Ascending aorta (tissue), 2 donors: ENCODE measurements at regions not wholly inside any gene's neighbourhood (a gene's known extent, or its start where the extent isn't known, plus 50 kb on each side); places are given as distances from the start of the nearest gene placed in this dataset.
"Not testable (repeated sequence)": the region's sequence is repeated elsewhere in the genome, so short reads cannot be mapped to it uniquely, and the experiment has no call there.

ENCODE experiments used
- DNase-seq, 2 donors: peaks; one replicate each; pipeline ENCODE4 v3.0.0-alpha.2; 2019; ENCODE audit warnings: low spot score in 2 of 2
- H3K27ac ChIP-seq, 2 donors: fragments of 200-600 bp; sonication (generic); one replicate each; pipeline ENCODE4 v1.5.1; 2016 to 2017; ENCODE audit warnings: mild to moderate bottlenecking in 1 of 2
- H3K27me3 ChIP-seq: fragments of 200-600 bp; sonication (generic); one replicate; pipeline ENCODE4 v1.5.1; 2017
- H3K36me3 ChIP-seq, 2 donors: fragments of 200-600 bp; sonication (generic); one replicate each; pipeline ENCODE4 v1.5.1; 2016
- H3K4me1 ChIP-seq, 2 donors: fragments of 200-600 bp; sonication (generic); one replicate each; pipeline ENCODE4 v1.5.1; 2016 to 2017; ENCODE audit warnings: mild to moderate bottlenecking in 1 of 2
- H3K4me3 ChIP-seq, 2 donors: fragments of 200-600 bp; sonication (generic); one replicate each; pipeline ENCODE4 v1.5.1; 2016 to 2017; ENCODE audit warnings: mild to moderate bottlenecking in 1 of 2
- H3K9me3 ChIP-seq, 2 donors: fragments of 200-600 bp; sonication (generic); one replicate each; pipeline ENCODE4 v1.5.1; 2016
- intact Hi-C: fragments of 100-400 bp; cut with DNase I; formaldehyde crosslinking; loops from one replicate; pipeline ENCODE4 v1.15.1; 2023
- TF ChIP-seq, protein P1 (sequence below), 3 experiments: fragments of 200-600 bp in 2 of 3; fragments of 450-650 bp in 1 of 3; sonication (generic) in 2 of 3; IDR thresholded peaks; one replicate each; pipeline ENCODE4 v1.5.1; 2016 to 2019; ENCODE audit warnings: antibody characterized with exemption in 3 of 3, mild to moderate bottlenecking in 1 of 3, moderate library complexity in 1 of 3

DNA sequence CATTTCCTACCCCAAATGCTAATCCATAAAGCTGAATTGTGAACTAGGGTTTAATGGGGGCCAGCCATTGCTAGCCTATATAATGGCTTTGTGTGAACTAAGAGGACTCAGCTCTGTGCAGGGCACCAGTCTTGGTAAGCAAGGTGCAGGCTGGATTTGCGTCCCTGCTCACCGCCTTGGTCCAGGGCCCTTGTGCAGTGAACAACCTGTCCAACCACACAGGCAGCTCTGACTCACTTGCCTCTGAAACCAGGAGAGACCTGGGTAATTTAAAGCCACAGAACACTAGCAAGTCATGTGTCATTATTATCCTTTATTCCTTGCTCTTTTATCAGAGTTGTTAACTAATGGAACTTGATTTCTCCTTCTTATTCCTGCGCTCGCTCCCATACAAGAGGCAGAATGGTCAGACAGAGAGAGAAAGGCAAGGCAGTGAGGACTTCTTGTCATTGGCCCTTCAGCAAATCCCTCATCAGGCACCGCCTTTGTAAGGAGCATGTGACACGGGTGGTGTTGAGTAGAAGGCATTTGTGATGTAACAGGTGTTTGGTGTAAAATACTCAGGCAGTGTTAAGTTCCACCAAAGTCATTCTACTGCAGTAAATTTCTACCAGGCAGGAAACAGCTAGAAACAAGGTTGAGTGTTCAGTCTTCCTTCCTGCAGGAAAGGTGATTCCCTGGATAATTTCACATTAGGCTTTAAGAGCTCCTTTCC is 67.3 kb upstream of the OLIG2 start:
- Histone ChIP-seq H3K36me3 (no peaks in the 10 kb centered on the region), H3K4me3 (no peak overlapping the region), H3K27me3 (no peaks in the 10 kb centered on the region), H3K9me3 (no peaks in the 10 kb centered on the region), H3K27ac (no peak overlapping the region), H3K4me1 (no peaks in the 10 kb centered on the region)
- no peak for DNase-seq
- TF ChIP-seq, protein P1, sequence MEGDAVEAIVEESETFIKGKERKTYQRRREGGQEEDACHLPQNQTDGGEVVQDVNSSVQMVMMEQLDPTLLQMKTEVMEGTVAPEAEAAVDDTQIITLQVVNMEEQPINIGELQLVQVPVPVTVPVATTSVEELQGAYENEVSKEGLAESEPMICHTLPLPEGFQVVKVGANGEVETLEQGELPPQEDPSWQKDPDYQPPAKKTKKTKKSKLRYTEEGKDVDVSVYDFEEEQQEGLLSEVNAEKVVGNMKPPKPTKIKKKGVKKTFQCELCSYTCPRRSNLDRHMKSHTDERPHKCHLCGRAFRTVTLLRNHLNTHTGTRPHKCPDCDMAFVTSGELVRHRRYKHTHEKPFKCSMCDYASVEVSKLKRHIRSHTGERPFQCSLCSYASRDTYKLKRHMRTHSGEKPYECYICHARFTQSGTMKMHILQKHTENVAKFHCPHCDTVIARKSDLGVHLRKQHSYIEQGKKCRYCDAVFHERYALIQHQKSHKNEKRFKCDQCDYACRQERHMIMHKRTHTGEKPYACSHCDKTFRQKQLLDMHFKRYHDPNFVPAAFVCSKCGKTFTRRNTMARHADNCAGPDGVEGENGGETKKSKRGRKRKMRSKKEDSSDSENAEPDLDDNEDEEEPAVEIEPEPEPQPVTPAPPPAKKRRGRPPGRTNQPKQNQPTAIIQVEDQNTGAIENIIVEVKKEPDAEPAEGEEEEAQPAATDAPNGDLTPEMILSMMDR (IDR thresholded peaks at IDR 0.05), result no peak
- intact Hi-C loops, result no loop called here

DNA sequence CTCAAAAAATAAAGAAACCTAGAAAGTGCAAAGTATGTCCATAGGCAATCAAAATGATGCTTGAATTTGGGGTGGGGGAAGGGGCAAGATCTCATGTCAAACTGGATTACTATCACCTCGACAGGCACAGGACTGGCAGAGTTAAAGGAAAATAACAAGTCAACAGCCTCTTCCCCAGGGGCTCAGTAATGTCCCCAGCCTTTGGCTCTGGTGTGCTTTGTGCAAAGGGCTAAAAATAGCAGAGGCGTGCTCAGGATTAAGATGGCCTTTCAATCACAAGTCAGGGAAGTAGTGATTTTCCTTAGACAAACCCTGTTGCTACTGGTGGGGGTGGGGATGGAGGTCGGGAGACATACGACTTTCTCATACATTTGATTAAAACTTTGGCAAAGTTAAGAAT is 63.5 kb upstream of the OLIG2 start:
- no peaks in the 10 kb centered on the region for H3K27me3 ChIP-seq

DNA sequence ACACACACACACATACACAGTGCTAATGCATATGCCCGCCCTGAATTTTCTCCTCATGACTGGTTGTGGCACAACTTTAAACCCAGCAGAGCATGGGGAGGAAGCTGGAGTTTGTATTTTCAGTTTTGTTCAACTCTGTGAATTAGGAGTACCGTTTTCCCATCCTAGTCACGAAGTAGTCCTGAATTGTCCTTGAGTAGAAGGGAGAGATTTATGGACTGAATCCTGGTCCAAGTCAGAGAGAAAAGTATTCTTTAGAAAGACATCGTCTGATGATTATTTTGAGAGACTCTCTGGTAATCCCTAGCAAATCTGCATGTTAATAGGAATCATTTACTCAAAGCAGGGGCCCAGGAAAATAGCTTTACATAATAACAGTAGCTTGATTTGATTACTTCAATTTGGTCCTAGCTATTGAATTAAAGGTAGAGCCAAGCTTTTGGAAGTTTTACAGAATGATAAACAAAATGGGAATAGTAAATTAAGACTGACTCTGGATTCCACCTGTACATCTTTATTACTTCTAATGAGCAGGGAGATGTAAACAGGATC is 60.5 kb upstream of the OLIG2 start:
- Histone ChIP-seq H3K9me3 (no peaks in the 10 kb centered on the region), H3K4me3 (no peak overlapping the region), H3K27me3 (no peaks in the 10 kb centered on the region), H3K4me1 (no peaks in the 10 kb centered on the region), H3K27ac (no peak overlapping the region), H3K36me3 (no peaks in the 10 kb centered on the region)
- no peak for DNase-seq
- TF ChIP-seq, protein P1 (IDR thresholded peaks at IDR 0.05), result no peak
- intact Hi-C loops, result no loop called here

More for the DNA sequence above, 63.5 kb upstream of the OLIG2 start:
- no peak for DNase-seq
- H3K4me1 ChIP-seq, result no peaks in the 10 kb centered on the region
- intact Hi-C loops, result no loop called here
- H3K4me3 ChIP-seq, result no peak overlapping the region
- no peaks in the 10 kb centered on the region for H3K9me3 ChIP-seq
- no peaks in the 10 kb centered on the region for H3K36me3 ChIP-seq
- H3K27ac ChIP-seq, result no peak overlapping the region
- TF ChIP-seq, protein P1 (IDR thresholded peaks at IDR 0.05), result no peak

DNA sequence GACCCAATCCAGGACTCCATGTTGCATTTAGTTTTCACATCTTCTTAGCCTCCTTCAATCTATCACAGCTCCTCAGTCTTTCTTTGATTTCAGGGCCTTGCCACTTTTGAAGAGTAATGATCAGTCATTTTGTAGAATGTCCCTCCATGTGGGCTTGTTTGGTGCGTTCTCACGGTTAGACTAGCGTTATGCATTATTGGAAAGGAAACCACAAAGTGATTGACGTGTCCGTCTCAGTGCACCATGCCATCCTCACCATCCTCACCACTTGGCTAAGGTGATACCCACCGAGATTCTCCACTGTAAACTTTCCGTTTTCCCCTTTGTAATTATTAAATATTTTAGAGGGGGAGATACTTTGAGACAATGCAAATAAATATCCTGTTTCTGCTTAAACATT is 59.6 kb upstream of the OLIG2 start:
- Histone ChIP-seq H3K27ac (no peak overlapping the region), H3K36me3 (no peaks in the 10 kb centered on the region), H3K4me3 (no peak overlapping the region), H3K9me3 (no peaks in the 10 kb centered on the region), H3K27me3 (no peaks in the 10 kb centered on the region), H3K4me1 (no peaks in the 10 kb centered on the region)
- intact Hi-C loops, result no loop called here
- no peak for DNase-seq
- TF ChIP-seq, protein P1 (IDR thresholded peaks at IDR 0.05), result no peak

DNA sequence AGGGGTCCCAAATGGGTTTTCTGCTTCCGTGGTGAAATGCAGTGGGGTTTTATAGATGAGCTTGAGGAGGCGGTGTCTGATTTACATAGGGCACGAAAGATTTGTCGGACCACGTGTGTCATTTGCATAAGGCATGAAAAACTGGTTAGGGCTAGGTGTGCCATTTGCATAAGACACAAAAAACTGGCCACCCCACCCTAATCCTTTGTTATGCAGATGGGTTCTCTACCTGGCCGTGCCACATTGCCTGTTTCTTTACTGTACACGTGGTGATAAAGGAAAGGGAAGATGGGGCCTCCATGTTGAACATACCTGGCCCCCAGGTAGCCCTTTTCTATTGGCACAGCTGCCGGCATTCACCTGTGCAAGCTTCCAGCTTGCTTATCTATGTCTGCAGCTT is 57.6 kb upstream of the OLIG2 start:
- DNase-seq, H3K4me3 ChIP-seq, H3K4me1 ChIP-seq, H3K27ac ChIP-seq, intact Hi-C loops, H3K9me3 ChIP-seq, H3K27me3 ChIP-seq, H3K36me3 ChIP-seq: not testable (repeated sequence)

DNA sequence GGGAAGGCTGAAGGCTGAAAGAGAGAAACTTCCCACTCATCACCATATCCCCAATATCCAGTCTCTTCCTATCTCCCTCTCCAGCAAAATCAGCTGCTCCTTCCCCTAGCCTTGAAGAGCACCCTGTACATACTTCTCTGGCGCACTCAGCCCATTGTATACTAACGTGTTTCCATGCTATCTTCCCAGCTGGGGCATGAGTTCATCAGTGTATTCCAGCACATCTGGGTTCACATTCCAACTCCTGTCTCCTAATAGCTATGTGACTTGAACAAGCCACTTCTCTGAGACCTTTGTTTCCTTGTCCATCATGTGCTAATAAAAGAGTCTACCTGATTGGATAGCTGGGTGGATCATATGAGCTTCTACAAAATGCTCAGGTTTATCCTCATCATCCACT is 51.1 kb upstream of the OLIG2 start:
- Histone ChIP-seq H3K4me3 (no peak overlapping the region), H3K9me3 (no peaks in the 10 kb centered on the region), H3K36me3 (no peaks in the 10 kb centered on the region), H3K27ac (no peak overlapping the region), H3K4me1 (no peaks in the 10 kb centered on the region), H3K27me3 (no peaks in the 10 kb centered on the region)
- intact Hi-C loops, result no loop called here
- no peak for DNase-seq
- TF ChIP-seq, protein P1 (IDR thresholded peaks at IDR 0.05), result no peak
